Heart right ventricle (tissue), 16 donors: ENCODE measurements at regions not wholly inside any gene's neighbourhood (a gene's known extent, or its start where the extent isn't known, plus 50 kb on each side); places are given as distances from the start of the nearest gene placed in this dataset.

ENCODE experiments used
- ATAC-seq, 8 donors: fragments of 200-7000 bp; cut with Tn5 transposase; one replicate each; pipeline ENCODE4 v1.9.1; 2020; ENCODE audit warnings: mild to moderate bottlenecking in 8 of 8, moderate library complexity in 8 of 8, moderate number of reproducible peaks in 1 of 8
- DNase-seq, 2 donors: peaks; one replicate each; pipeline ENCODE4 v3.0.0-alpha.2; 2020
- H3K27ac ChIP-seq, 10 donors: fragments of 200-600 bp; sonication (generic) in 2 of 10; one replicate each; pipeline versions ENCODE4 v1.5.0 to v1.8.0; 2020 to 2022; ENCODE audit warnings: mild to moderate bottlenecking in 3 of 10
- H3K27me3 ChIP-seq, 7 donors: fragments of 200-600 bp; one replicate each; pipeline ENCODE4 v1.8.0; 2021 to 2022; ENCODE audit warnings: mild to moderate bottlenecking in 2 of 7
- H3K36me3 ChIP-seq, 9 donors: fragments of 200-600 bp; sonication (generic) in 1 of 9; one replicate each; pipeline versions ENCODE4 v1.5.0 to v1.8.0; 2020 to 2022; ENCODE audit warnings: mild to moderate bottlenecking in 2 of 9
- H3K4me1 ChIP-seq, 9 donors: fragments of 200-600 bp; sonication (generic) in 1 of 9; one replicate each; pipeline versions ENCODE4 v1.5.0 to v1.8.0; 2020 to 2022; ENCODE audit warnings: mild to moderate bottlenecking in 4 of 9
- H3K4me3 ChIP-seq, 10 donors: fragments of 200-600 bp; sonication (generic) in 2 of 10; one replicate each; pipeline versions ENCODE4 v1.5.0 to v1.8.0; 2020 to 2022; ENCODE audit warnings: mild to moderate bottlenecking in 7 of 10, moderate library complexity in 2 of 10
- H3K9me3 ChIP-seq, 11 donors: fragments of 200-600 bp in 10 of 11; sonication (generic) in 2 of 11; one replicate each; pipeline versions ENCODE4 v1.5.0 to v1.8.0; 2013 to 2022; ENCODE audit warnings: mild to moderate bottlenecking in 2 of 11, control low read depth in 1 of 11, moderate library complexity in 1 of 11
- CTCF ChIP-seq, 9 donors: fragments of 200-600 bp; sonication (generic) in 2 of 9; IDR thresholded peaks; one replicate each; pipeline versions ENCODE4 v1.5.0 to v1.8.0; 2021 to 2022; ENCODE audit warnings: antibody characterized with exemption in 9 of 9, mild to moderate bottlenecking in 5 of 9, moderate library complexity in 1 of 9
- WGBS, 2 donors: extraction: QIAGEN DNeasy Blood & Tissue Kit; methylation state at CpG; one replicate each; pipeline ENCODE4 v1.1.7; 2013; ENCODE audit warnings: inconsistent platforms in 1 of 2; 5-methylcytosine and 5-hydroxymethylcytosine counted together
- intact Hi-C, 10 donors: fragments of 100-400 bp; cut with DNase I; formaldehyde crosslinking; loops; one replicate each; pipeline versions ENCODE4 v1.11.1 to v1.14.2; 2022
- donor health status: Arrhythmogenic right ventricular cardiomyopathy.
- donor health status: ischemic (EF 13 %, LVEDD 7.1; RV severe dilation, severe dysfunction).
- donor health status: healthy with polysubstance abuse.
- donor health status: DM: no; HTN: yes; CAD: no.
- donor health status: DM: no; HTN: no; CAD: no.
- donor health status: ischemic (EF 25% LVEDD 6.9; RV normal size, moderate dysfunction).
- donor health status: ischemic (EF 25% LVEDD 5.7; RV mildly dilated, moderate dysfunction).
- donor health status: healthy.
- donor health status: DM: yes; HTN: yes; CAD: no.
- donor health status: Ischemic cardiomyopathy.
- donor health status: ischemic (EF 35%, LVEDD 5.7; RV mildly dilated, moderate dysfunction).
- donor health status: nonischemic (EF 11% LVEDD 7.7; RV severe dilation, severe dysfunction).
- donor health status: DM: yes; HTN: yes; CAD: no.
- donor health status: PGD.
- donor health status: ischemic (EF 29% LVEDD 5.4; RV normal size, mild dysfunction).
- donor health status: nonischemic (EF 23%, LVEDD 6.1; RV moderate dilation, normal function).

GRCh38 chr3:68336042-68336441, 596.3 kb downstream of the TAFA4 start:
- Histone ChIP-seq H3K4me3 (no peak overlapping the region), H3K36me3 (no peaks in the 10 kb centered on the region), H3K27me3 (no peaks in the 10 kb centered on the region), H3K4me1 (no peaks in the 10 kb centered on the region), H3K9me3 (peaks cover 0 to 2% (median 0%) of the 10 kb centered on the region in 11 donors), H3K27ac (no peak overlapping the region)
- intact Hi-C loops, result no loop called here
- TF ChIP-seq CTCF (IDR thresholded peaks at IDR 0.05), result no peak
- no peak for ATAC-seq
- WGBS, 2 donors, result 76 to 80% methylated on average over 1 of the region's 1 CpG
- DNase-seq, result no peak

- intact Hi-C loops, result no loop called here
- 83 to 87% methylated on average over 4 of the region's 4 CpGs for WGBS, 2 donors
- H3K36me3 ChIP-seq, result no peaks in the 10 kb centered on the region
- ATAC-seq (no peak), DNase-seq (no peak)
- H3K4me3 ChIP-seq, result no peak overlapping the region
- H3K27me3 ChIP-seq, result no peaks in the 10 kb centered on the region
- no peak for TF ChIP-seq CTCF (IDR thresholded peaks at IDR 0.05)
- no peaks in the 10 kb centered on the region for H3K4me1 ChIP-seq
- peaks cover 0 to 9% (median 0%) of the 10 kb centered on the region in 11 donors for H3K9me3 ChIP-seq
- H3K27ac ChIP-seq, result no peak overlapping the region
Observed at GRCh38 chr3:68334367-68334986, 597.9 kb downstream of the TAFA4 start.

GRCh38 chr3:68328049-68328448, 604.3 kb downstream of the TAFA4 start:
- no peaks in the 10 kb centered on the region for H3K36me3 ChIP-seq
- DNase-seq, result no peak
- no peaks in the 10 kb centered on the region for H3K27me3 ChIP-seq
- H3K4me1 ChIP-seq, result no peaks in the 10 kb centered on the region
- no peak overlapping the region for H3K27ac ChIP-seq
- H3K4me3 ChIP-seq, result no peak overlapping the region
- ATAC-seq, result no peak
- H3K9me3 ChIP-seq, result peaks cover 0 to 9% (median 0%) of the 10 kb centered on the region in 11 donors
- no peak for TF ChIP-seq CTCF (IDR thresholded peaks at IDR 0.05)
- 88 to 91% methylated on average over 3 of the region's 3 CpGs for WGBS, 2 donors
- intact Hi-C loops, result no loop called here

- ATAC-seq (no peak), DNase-seq (no peak)
- TF ChIP-seq CTCF (IDR thresholded peaks at IDR 0.05), result no peak
- 69 to 72% methylated on average over 1 of the region's 1 CpG for WGBS, 2 donors
- H3K9me3 ChIP-seq, result peaks cover 0 to 6% (median 0%) of the 10 kb centered on the region in 11 donors
- H3K27me3 ChIP-seq, result peaks cover 0 to 3% (median 0%) of the 10 kb centered on the region in 7 donors
- no peaks in the 10 kb centered on the region for H3K36me3 ChIP-seq
- no peak overlapping the region for H3K4me3 ChIP-seq
- H3K27ac ChIP-seq, result no peak overlapping the region
- no peaks in the 10 kb centered on the region for H3K4me1 ChIP-seq
- intact Hi-C loops, result no loop called here
Observed at GRCh38 chr3:68315964-68316363, 616.4 kb downstream of the TAFA4 start.
